HG02973 (cell line): ENCODE measurements at regions not wholly inside any gene's neighbourhood (a gene's known extent, or its start where the extent isn't known, plus 50 kb on each side); places are given as distances from the start of the nearest gene placed in this dataset.
"Not testable (repeated sequence)": the region's sequence is repeated elsewhere in the genome, so short reads cannot be mapped to it uniquely, and the experiment has no call there.

ENCODE experiments used
- ATAC-seq: cut with Tn5 transposase; IDR thresholded peaks from one replicate; pipeline ENCODE4 v1.9.1; 2021; ENCODE audit warnings: moderate library complexity; ENCODE audit not compliant: unreplicated experiment

- ATAC-seq, result no peak
Measured at GRCh38 chr4:160009656-160010493, 907.0 kb downstream of the RAPGEF2 start.

GRCh38 chr4:160019936-160020335 is 917.1 kb downstream of the RAPGEF2 start:
- ATAC-seq, result no peak

GRCh38 chr4:160020804-160021203 is 917.9 kb downstream of the RAPGEF2 start:
- ATAC-seq, result no peak

GRCh38 chr4:160021870-160022269 is 919.0 kb downstream of the RAPGEF2 start:
- no peak for ATAC-seq

GRCh38 chr4:160026721-160027120 is 923.8 kb downstream of the RAPGEF2 start:
- no peak for ATAC-seq

GRCh38 chr4:160034501-160034900 is 931.6 kb downstream of the RAPGEF2 start:
- ATAC-seq, result no peak

- no peak for ATAC-seq
Measured at GRCh38 chr4:160038615-160039014, 935.7 kb downstream of the RAPGEF2 start.

- no peak for ATAC-seq
Measured at GRCh38 chr4:160044693-160045092, 941.8 kb downstream of the RAPGEF2 start.

- no peak for ATAC-seq
Measured at GRCh38 chr4:160082432-160083207, 979.7 kb downstream of the RAPGEF2 start.

GRCh38 chr4:160091631-160092030 is 988.8 kb downstream of the RAPGEF2 start:
- ATAC-seq, result no peak

GRCh38 chr4:160100316-160100715 is 997.4 kb downstream of the RAPGEF2 start:
- no peak for ATAC-seq

GRCh38 chr4:160110891-160111290 is 1008.0 kb downstream of the RAPGEF2 start:
- no peak for ATAC-seq

- no peak for ATAC-seq
Measured at GRCh38 chr4:160117686-160118085, 1014.8 kb downstream of the RAPGEF2 start.

GRCh38 chr4:160125576-160126287 is 1022.9 kb downstream of the RAPGEF2 start:
- ATAC-seq, result not testable (repeated sequence)

- no peak for ATAC-seq
Measured at GRCh38 chr4:160127211-160127610, 1024.3 kb downstream of the RAPGEF2 start.

GRCh38 chr4:160129439-160129838 is 1026.6 kb downstream of the RAPGEF2 start:
- no peak for ATAC-seq

- no peak for ATAC-seq
Measured at GRCh38 chr4:160136021-160136420, 1033.1 kb downstream of the RAPGEF2 start.

GRCh38 chr4:160141206-160141605 is 1038.3 kb downstream of the RAPGEF2 start:
- ATAC-seq, result no peak

GRCh38 chr4:160142579-160142978 is 1039.7 kb downstream of the RAPGEF2 start:
- peak; percentile 100 for ATAC-seq

GRCh38 chr4:160143574-160143973 is 1040.7 kb downstream of the RAPGEF2 start:
- no peak for ATAC-seq

GRCh38 chr4:160159457-160159856 is 1056.6 kb downstream of the RAPGEF2 start:
- no peak for ATAC-seq
